ENCODE measurements at regions not wholly inside any gene's neighbourhood (a gene's known extent, or its start where the extent isn't known, plus 50 kb on each side); places are given as distances from the start of the nearest gene placed in this dataset.

GRCh38 chr10:32111585-32111984 lies 55.4 kb upstream of the KIF5B start:
- TF ChIP-seq GATA1 (IDR thresholded peaks at IDR 0.05; ENCODE audit: low read depth, low read length) (no peak), POLR2A (IDR thresholded peaks at IDR 0.05; ENCODE audit: low read length) (no peak)
- DNase-seq: no peak

- DNase-seq: no peak
- TF ChIP-seq POLR2A (IDR thresholded peaks at IDR 0.05; ENCODE audit: low read length): no peak
These were observed 54.6 kb upstream of the KIF5B start for GRCh38 chr10:32110790-32111189.

GRCh38 chr10:32109603-32110002 lies 53.4 kb upstream of the KIF5B start:
- TF ChIP-seq POLR2A (IDR thresholded peaks at IDR 0.05; ENCODE audit: low read length): no peak
- no peak for TF ChIP-seq GATA1 (IDR thresholded peaks at IDR 0.05; ENCODE audit: low read depth, low read length)
- DNase-seq: no peak
